HL-60 (cell line): ENCODE measurements at regions not wholly inside any gene's neighbourhood (a gene's known extent, or its start where the extent isn't known, plus 50 kb on each side); places are given as distances from the start of the nearest gene placed in this dataset.

Experiments
- POLR2AphosphoS5 ChIP-seq: IDR thresholded peaks from 2 replicates; pipeline ENCODE4 v1.6.1; 2012; ENCODE audit warnings: low read depth
- SPI1 ChIP-seq: IDR thresholded peaks from 2 replicates; pipeline ENCODE4 v1.6.1; 2012; ENCODE audit warnings: low read depth, mild to moderate bottlenecking, borderline replicate concordance
- TF ChIP-seq, protein P1 (sequence below): IDR thresholded peaks from one replicate; pipeline ENCODE4 v1.5.1; 2011; ENCODE audit warnings: low read length, control low read depth, inconsistent platforms; ENCODE audit not compliant: insufficient read depth
- TF ChIP-seq, protein P2 (sequence below): IDR thresholded peaks from 2 replicates; pipeline ENCODE4 v1.6.1; 2012; ENCODE audit warnings: low read depth; ENCODE audit not compliant: insufficient replicate concordance

DNA sequence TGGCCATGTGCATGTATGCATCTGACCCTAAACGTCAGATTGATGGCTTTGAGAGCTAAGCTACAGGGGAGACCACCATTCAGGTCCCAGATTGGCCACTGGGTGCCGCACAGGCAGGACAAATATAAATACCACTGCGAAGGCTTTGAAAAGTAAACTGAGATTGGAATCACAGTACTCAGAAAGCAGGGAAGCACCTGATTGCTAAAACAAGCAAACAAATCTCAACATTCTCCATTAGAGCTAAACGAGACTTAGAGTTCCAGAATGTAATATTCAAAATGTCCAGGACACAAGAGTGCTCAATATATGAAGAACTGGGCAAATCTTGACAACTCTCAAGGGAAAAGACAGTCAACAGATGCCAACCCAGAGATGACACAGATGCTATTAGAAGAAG, 61.0 kb upstream of the GFPT2 start:
- TF ChIP-seq, protein P1, sequence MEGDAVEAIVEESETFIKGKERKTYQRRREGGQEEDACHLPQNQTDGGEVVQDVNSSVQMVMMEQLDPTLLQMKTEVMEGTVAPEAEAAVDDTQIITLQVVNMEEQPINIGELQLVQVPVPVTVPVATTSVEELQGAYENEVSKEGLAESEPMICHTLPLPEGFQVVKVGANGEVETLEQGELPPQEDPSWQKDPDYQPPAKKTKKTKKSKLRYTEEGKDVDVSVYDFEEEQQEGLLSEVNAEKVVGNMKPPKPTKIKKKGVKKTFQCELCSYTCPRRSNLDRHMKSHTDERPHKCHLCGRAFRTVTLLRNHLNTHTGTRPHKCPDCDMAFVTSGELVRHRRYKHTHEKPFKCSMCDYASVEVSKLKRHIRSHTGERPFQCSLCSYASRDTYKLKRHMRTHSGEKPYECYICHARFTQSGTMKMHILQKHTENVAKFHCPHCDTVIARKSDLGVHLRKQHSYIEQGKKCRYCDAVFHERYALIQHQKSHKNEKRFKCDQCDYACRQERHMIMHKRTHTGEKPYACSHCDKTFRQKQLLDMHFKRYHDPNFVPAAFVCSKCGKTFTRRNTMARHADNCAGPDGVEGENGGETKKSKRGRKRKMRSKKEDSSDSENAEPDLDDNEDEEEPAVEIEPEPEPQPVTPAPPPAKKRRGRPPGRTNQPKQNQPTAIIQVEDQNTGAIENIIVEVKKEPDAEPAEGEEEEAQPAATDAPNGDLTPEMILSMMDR = no peak
- TF ChIP-seq SPI1 (no peak), POLR2AphosphoS5 (no peak)
- TF ChIP-seq, protein P2, sequence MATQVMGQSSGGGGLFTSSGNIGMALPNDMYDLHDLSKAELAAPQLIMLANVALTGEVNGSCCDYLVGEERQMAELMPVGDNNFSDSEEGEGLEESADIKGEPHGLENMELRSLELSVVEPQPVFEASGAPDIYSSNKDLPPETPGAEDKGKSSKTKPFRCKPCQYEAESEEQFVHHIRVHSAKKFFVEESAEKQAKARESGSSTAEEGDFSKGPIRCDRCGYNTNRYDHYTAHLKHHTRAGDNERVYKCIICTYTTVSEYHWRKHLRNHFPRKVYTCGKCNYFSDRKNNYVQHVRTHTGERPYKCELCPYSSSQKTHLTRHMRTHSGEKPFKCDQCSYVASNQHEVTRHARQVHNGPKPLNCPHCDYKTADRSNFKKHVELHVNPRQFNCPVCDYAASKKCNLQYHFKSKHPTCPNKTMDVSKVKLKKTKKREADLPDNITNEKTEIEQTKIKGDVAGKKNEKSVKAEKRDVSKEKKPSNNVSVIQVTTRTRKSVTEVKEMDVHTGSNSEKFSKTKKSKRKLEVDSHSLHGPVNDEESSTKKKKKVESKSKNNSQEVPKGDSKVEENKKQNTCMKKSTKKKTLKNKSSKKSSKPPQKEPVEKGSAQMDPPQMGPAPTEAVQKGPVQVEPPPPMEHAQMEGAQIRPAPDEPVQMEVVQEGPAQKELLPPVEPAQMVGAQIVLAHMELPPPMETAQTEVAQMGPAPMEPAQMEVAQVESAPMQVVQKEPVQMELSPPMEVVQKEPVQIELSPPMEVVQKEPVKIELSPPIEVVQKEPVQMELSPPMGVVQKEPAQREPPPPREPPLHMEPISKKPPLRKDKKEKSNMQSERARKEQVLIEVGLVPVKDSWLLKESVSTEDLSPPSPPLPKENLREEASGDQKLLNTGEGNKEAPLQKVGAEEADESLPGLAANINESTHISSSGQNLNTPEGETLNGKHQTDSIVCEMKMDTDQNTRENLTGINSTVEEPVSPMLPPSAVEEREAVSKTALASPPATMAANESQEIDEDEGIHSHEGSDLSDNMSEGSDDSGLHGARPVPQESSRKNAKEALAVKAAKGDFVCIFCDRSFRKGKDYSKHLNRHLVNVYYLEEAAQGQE = no peak
